ENCODE measurements at regions not wholly inside any gene's neighbourhood (a gene's known extent, or its start where the extent isn't known, plus 50 kb on each side); places are given as distances from the start of the nearest gene placed in this dataset.

GRCh38 chr4:91961504-91961903 is 342.3 kb upstream of the GRID2 start:
- no peak for DNase-seq
- H3K36me3 ChIP-seq = no peaks in the 10 kb centered on the region
- no peaks in the 10 kb centered on the region; the same call in 1 of the 2 replicates for H3K9me3 ChIP-seq
- H3K27me3 ChIP-seq = no peaks in the 10 kb centered on the region
- no peak overlapping the region for H3K4me3 ChIP-seq (ENCODE audit: low read depth, low read length)
- TF ChIP-seq CTCF (IDR thresholded peaks at IDR 0.05; ENCODE audit: low read depth, low read length) = no peak
- no peaks in the 10 kb centered on the region for H3K4me1 ChIP-seq

GRCh38 chr4:91963486-91963885 is 340.3 kb upstream of the GRID2 start:
- H3K27me3 ChIP-seq = no peaks in the 10 kb centered on the region
- no peak overlapping the region for H3K4me3 ChIP-seq (ENCODE audit: low read depth, low read length)
- no peaks in the 10 kb centered on the region for H3K4me1 ChIP-seq
- H3K9me3 ChIP-seq = no peaks in the 10 kb centered on the region; the same call in 1 of the 2 replicates
- TF ChIP-seq CTCF (IDR thresholded peaks at IDR 0.05; ENCODE audit: low read depth, low read length) = no peak
- no peaks in the 10 kb centered on the region for H3K36me3 ChIP-seq
- DNase-seq = no peak

- Histone ChIP-seq H3K4me1 (no peaks in the 10 kb centered on the region), H3K4me3 (ENCODE audit: low read depth, low read length) (no peak overlapping the region), H3K27me3 (no peaks in the 10 kb centered on the region), H3K36me3 (no peaks in the 10 kb centered on the region), H3K9me3 (no peaks in the 10 kb centered on the region; the same call in 1 of the 2 replicates)
- TF ChIP-seq CTCF (IDR thresholded peaks at IDR 0.05; ENCODE audit: low read depth, low read length) = no peak
- DNase-seq = no peak
Observed at GRCh38 chr4:91965166-91965565, 338.6 kb upstream of the GRID2 start.

- Histone ChIP-seq H3K27me3 (no peaks in the 10 kb centered on the region), H3K36me3 (no peaks in the 10 kb centered on the region), H3K4me1 (no peaks in the 10 kb centered on the region), H3K4me3 (ENCODE audit: low read depth, low read length) (no peak overlapping the region), H3K9me3 (no peaks in the 10 kb centered on the region)
- DNase-seq = no peak
- no peak for TF ChIP-seq CTCF (IDR thresholded peaks at IDR 0.05; ENCODE audit: low read depth, low read length)
Observed at GRCh38 chr4:91973479-91974153, 330.1 kb upstream of the GRID2 start.

GRCh38 chr4:91984466-91984865 is 319.3 kb upstream of the GRID2 start:
- no peaks in the 10 kb centered on the region for H3K9me3 ChIP-seq
- no peaks in the 10 kb centered on the region for H3K4me1 ChIP-seq
- H3K27me3 ChIP-seq = no peaks in the 10 kb centered on the region
- H3K36me3 ChIP-seq = no peaks in the 10 kb centered on the region
- TF ChIP-seq CTCF (IDR thresholded peaks at IDR 0.05; ENCODE audit: low read depth, low read length) = no peak
- DNase-seq = no peak
- no peak overlapping the region for H3K4me3 ChIP-seq (ENCODE audit: low read depth, low read length)

- no peaks in the 10 kb centered on the region for H3K36me3 ChIP-seq
- H3K4me3 ChIP-seq (ENCODE audit: low read depth, low read length) = no peak overlapping the region
- DNase-seq = no peak
- no peaks in the 10 kb centered on the region for H3K9me3 ChIP-seq
- no peaks in the 10 kb centered on the region for H3K27me3 ChIP-seq
- no peak for TF ChIP-seq CTCF (IDR thresholded peaks at IDR 0.05; ENCODE audit: low read depth, low read length)
- H3K4me1 ChIP-seq = no peaks in the 10 kb centered on the region
Observed at GRCh38 chr4:91989914-91990313, 313.9 kb upstream of the GRID2 start.

Measured in BE2C (cell line).